Memory B cell (primary cell): ENCODE measurements at regions not wholly inside any gene's neighbourhood (a gene's known extent, or its start where the extent isn't known, plus 50 kb on each side); places are given as distances from the start of the nearest gene placed in this dataset.

Source experiments
- ATAC-seq: fragments of 150-1000 bp; cut with Tn5 transposase; 2 replicates; pipeline ENCODE4 v1.10.0; 2021; ENCODE audit warnings: low read depth, mild to moderate bottlenecking, moderate library complexity
- DNase-seq, 2 donors: peaks; one replicate each; pipeline ENCODE4 v3.0.0; 2022; ENCODE audit warnings: low spot score in 2 of 2
- H3K27ac Mint-ChIP-seq: one replicate; pipeline ENCODE4 v1.8.0; 2022; ENCODE audit warnings: mild to moderate bottlenecking, moderate library complexity, mixed read lengths
- H3K27me3 Mint-ChIP-seq: one replicate; pipeline ENCODE4 v1.8.0; 2022; ENCODE audit warnings: mixed read lengths
- H3K36me3 Mint-ChIP-seq: one replicate; pipeline ENCODE4 v1.8.0; 2022; ENCODE audit warnings: mild to moderate bottlenecking, mixed read lengths
- H3K4me1 Mint-ChIP-seq: one replicate; pipeline ENCODE4 v1.8.0; 2022; ENCODE audit warnings: mixed read lengths
- H3K4me3 Mint-ChIP-seq: one replicate; pipeline ENCODE4 v1.8.0; 2022; ENCODE audit warnings: mild to moderate bottlenecking, moderate library complexity, mixed read lengths
- H3K9me3 Mint-ChIP-seq: one replicate; pipeline ENCODE4 v1.8.0; 2022; ENCODE audit warnings: mixed read lengths

- H3K9me3 Mint-ChIP-seq = no peaks in the 10 kb centered on the region
- ATAC-seq (no peak), DNase-seq (no peak)
- no peak overlapping the region for H3K27ac Mint-ChIP-seq
- no peaks in the 10 kb centered on the region for H3K36me3 Mint-ChIP-seq
- peaks cover 2% of the 10 kb centered on the region for H3K27me3 Mint-ChIP-seq
- no peaks in the 10 kb centered on the region for H3K4me1 Mint-ChIP-seq
- no peak overlapping the region for H3K4me3 Mint-ChIP-seq
Observed at GRCh38 chr2:10992023-10992791, 80.5 kb downstream of the KCNF1 start.

DNA sequence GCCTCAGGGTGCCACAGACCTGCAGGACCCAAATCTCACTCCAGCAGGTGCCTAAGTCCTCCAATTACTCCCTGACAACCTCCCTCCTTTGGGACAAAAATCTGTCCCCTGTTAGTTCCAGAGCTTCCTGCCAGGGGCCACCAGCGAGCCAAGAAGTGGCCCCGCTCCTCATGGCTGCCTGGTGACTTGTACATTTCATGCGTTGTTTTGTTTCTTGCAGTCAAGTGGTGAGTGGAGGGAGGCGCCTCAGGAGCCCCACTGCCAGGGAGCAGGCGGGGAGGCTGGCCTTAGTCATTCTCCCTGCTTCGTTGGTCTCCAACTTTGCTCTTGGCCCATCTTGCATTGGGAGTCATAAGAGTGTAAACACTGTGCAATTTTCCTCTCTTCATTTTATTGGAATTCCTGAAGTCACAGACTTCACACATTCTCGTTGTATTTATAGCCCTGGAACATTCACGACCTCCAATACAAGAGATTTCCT, 81.3 kb downstream of the KCNF1 start:
- no peak overlapping the region for H3K4me3 Mint-ChIP-seq
- no peaks in the 10 kb centered on the region for H3K36me3 Mint-ChIP-seq
- H3K27me3 Mint-ChIP-seq = peaks cover 2% of the 10 kb centered on the region
- H3K27ac Mint-ChIP-seq = no peak overlapping the region
- H3K4me1 Mint-ChIP-seq = no peaks in the 10 kb centered on the region
- H3K9me3 Mint-ChIP-seq = no peaks in the 10 kb centered on the region
- ATAC-seq (no peak), DNase-seq (no peak)

DNA sequence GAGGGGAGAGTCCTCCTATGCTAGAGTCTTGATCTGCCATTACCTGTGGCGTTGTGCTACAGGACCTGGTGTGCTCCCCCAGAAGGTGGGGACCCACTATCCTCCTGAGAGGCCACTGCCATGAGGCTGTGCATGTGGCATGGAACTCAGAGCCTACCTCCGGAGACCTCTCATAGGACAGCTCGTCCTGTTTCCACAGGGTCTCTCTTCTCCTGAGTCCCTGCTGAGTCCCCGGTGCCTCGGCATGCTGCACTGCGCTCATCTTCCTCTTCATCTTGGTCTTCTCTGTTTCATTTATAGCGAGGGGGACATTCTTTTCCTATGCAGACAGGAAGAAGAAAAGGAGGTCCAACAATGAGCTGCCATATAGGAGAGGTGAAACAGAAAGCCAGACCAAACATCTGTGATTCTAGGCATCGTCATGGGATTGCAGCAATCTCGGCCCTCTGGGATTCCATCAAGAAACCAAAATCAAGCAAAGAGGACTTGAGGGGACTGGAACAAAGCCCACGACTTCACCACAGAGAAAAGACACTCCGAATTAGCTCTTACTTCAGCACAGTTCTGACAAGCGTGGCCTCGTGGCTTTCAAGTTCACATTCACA, 83.7 kb downstream of the KCNF1 start:
- Mint-ChIP-seq H3K27ac (no peak overlapping the region), H3K4me1 (no peaks in the 10 kb centered on the region), H3K27me3 (peaks cover 2% of the 10 kb centered on the region), H3K36me3 (no peaks in the 10 kb centered on the region), H3K4me3 (no peak overlapping the region), H3K9me3 (no peaks in the 10 kb centered on the region)
- DNase-seq (no peak), ATAC-seq (no peak)

- Mint-ChIP-seq H3K27me3 (peaks cover 16% of the 10 kb centered on the region), H3K4me1 (no peaks in the 10 kb centered on the region), H3K36me3 (no peaks in the 10 kb centered on the region), H3K9me3 (no peaks in the 10 kb centered on the region), H3K4me3 (no peak overlapping the region), H3K27ac (no peak overlapping the region)
- ATAC-seq = no peak
- no peak for DNase-seq
Observed at GRCh38 chr2:11004199-11004598, 92.5 kb downstream of the KCNF1 start.

GRCh38 chr2:11005032-11005431, 93.3 kb downstream of the KCNF1 start:
- no peaks in the 10 kb centered on the region for H3K4me1 Mint-ChIP-seq
- no peak for ATAC-seq

DNA sequence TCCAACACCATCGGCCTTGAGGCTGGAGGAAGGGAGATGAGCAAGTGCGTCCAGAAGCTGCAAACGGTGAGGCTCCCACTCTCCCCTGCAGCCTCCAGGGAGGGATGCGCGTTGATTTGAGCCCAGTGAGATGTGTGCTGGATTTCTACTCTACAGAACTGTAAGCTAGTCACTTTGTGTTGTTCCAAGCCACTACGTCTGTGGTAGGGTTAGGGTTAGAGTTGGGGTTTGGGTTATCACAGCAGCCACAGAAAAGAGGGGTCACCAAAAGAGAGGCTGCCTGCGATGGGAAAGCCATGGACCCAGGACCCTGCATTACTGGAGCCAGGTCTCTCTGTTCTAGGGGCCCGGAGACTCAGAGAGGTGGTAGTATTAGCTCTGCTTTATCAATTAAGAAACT, 94.5 kb downstream of the KCNF1 start:
- peaks cover 6% of the 10 kb centered on the region for H3K9me3 Mint-ChIP-seq
- ATAC-seq = no peak

More at GRCh38 chr2:11005032-11005431, 93.3 kb downstream of the KCNF1 start:
- H3K36me3 Mint-ChIP-seq = no peaks in the 10 kb centered on the region
- no peak overlapping the region for H3K27ac Mint-ChIP-seq
- no peak overlapping the region for H3K4me3 Mint-ChIP-seq
- DNase-seq = no peak
- peaks cover 16% of the 10 kb centered on the region for H3K27me3 Mint-ChIP-seq
- no peaks in the 10 kb centered on the region for H3K9me3 Mint-ChIP-seq

DNA sequence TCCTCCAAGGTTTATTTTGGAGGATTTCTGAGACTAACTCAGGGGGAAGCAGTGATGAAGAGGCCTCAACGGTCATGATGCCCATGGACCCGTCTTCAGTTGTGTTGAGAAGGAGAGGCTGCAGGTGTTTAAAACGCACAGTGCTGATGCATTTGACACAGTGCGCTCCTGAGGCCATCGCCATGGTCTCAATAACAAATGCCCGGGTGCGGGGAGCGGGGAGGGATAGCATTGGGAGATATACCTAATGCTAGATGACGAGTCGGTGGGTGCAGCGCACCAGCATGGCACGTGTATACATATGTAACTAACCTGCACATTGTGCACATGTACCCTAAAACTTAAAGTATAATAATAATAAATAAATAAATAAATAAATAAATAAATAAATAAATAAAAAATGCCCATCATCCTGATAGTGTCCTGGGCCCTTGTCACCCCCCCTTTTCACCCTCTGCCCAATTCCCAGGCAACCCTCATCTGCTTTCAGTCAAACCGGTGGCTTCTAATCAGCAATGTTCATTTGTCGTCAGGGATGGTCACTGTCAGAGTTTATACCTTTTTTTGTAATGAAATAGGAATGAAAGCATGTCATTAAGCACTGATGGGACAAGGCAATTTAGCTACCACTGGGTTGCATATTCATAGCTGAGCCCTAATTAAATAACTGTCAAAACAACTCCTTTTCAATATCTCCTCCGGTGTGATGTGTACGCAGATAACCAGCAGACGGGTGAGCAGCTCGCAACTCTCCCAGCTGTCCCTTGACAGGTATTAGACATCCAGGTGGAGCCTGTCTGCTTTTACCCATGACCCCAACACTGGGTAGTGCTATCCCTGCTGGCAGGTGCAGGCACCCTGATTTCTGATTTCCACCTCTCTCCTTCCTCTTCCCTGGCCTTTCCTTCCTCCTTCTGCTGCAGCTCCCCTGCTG, 95.9 kb downstream of the KCNF1 start:
- Mint-ChIP-seq H3K27me3 (peaks cover 12% of the 10 kb centered on the region), H3K9me3 (peaks cover 6% of the 10 kb centered on the region), H3K4me1 (no peaks in the 10 kb centered on the region), H3K4me3 (no peak overlapping the region), H3K36me3 (peaks cover 1% of the 10 kb centered on the region), H3K27ac (no peak overlapping the region)
- DNase-seq = no peak
- no peak for ATAC-seq

More for the DNA sequence above, 94.5 kb downstream of the KCNF1 start:
- Mint-ChIP-seq H3K27me3 (peaks cover 18% of the 10 kb centered on the region), H3K36me3 (peaks cover 1% of the 10 kb centered on the region), H3K27ac (no peak overlapping the region), H3K4me1 (no peaks in the 10 kb centered on the region), H3K4me3 (no peak overlapping the region)
- no peak for DNase-seq

DNA sequence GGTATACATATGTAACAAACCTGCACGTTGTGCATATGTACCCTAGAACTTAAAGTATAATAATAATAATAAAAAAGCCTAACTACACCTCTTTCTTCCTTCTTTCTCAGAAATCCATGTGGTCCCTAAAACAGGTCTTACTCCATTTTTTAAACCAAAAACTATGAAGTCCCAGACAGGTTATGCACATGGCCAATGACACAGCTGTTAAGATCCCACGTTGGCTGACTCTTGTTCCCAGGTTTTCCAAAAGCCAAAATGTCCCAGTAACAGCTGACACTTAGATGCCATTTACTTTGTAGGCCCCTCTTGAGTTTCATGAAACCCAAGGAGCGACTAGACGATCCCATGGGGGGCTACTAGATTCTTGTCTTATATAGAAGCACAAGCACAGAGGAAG, 97.0 kb downstream of the KCNF1 start:
- DNase-seq (no peak), ATAC-seq (no peak)
- H3K27me3 Mint-ChIP-seq = peaks cover 14% of the 10 kb centered on the region
- no peaks in the 10 kb centered on the region for H3K4me1 Mint-ChIP-seq
- H3K27ac Mint-ChIP-seq = no peak overlapping the region
- H3K36me3 Mint-ChIP-seq = peaks cover 1% of the 10 kb centered on the region
- H3K4me3 Mint-ChIP-seq = no peak overlapping the region
- H3K9me3 Mint-ChIP-seq = peaks cover 6% of the 10 kb centered on the region

- no peak for DNase-seq
- Mint-ChIP-seq H3K27ac (no peak overlapping the region), H3K4me1 (no peaks in the 10 kb centered on the region), H3K27me3 (peaks cover 15% of the 10 kb centered on the region), H3K36me3 (peaks cover 1% of the 10 kb centered on the region), H3K9me3 (peaks cover 6% of the 10 kb centered on the region), H3K4me3 (no peak overlapping the region)
- ATAC-seq = no peak
Observed at GRCh38 chr2:11009176-11009575, 97.4 kb downstream of the KCNF1 start.

GRCh38 chr2:11009891-11010290, 98.2 kb downstream of the KCNF1 start:
- Mint-ChIP-seq H3K4me3 (no peak overlapping the region), H3K9me3 (peaks cover 6% of the 10 kb centered on the region), H3K36me3 (peaks cover 1% of the 10 kb centered on the region), H3K27ac (no peak overlapping the region), H3K4me1 (no peaks in the 10 kb centered on the region), H3K27me3 (peaks cover 10% of the 10 kb centered on the region)
- ATAC-seq (no peak), DNase-seq (no peak)

GRCh38 chr2:11011359-11011758, 99.6 kb downstream of the KCNF1 start:
- H3K4me3 Mint-ChIP-seq = no peak overlapping the region
- peaks cover 6% of the 10 kb centered on the region for H3K9me3 Mint-ChIP-seq
- H3K27me3 Mint-ChIP-seq = peaks cover 9% of the 10 kb centered on the region
- no peak for DNase-seq
- peaks cover 2% of the 10 kb centered on the region for H3K4me1 Mint-ChIP-seq
- no peak for ATAC-seq
- H3K27ac Mint-ChIP-seq = no peak overlapping the region
- peaks cover 1% of the 10 kb centered on the region for H3K36me3 Mint-ChIP-seq

DNA sequence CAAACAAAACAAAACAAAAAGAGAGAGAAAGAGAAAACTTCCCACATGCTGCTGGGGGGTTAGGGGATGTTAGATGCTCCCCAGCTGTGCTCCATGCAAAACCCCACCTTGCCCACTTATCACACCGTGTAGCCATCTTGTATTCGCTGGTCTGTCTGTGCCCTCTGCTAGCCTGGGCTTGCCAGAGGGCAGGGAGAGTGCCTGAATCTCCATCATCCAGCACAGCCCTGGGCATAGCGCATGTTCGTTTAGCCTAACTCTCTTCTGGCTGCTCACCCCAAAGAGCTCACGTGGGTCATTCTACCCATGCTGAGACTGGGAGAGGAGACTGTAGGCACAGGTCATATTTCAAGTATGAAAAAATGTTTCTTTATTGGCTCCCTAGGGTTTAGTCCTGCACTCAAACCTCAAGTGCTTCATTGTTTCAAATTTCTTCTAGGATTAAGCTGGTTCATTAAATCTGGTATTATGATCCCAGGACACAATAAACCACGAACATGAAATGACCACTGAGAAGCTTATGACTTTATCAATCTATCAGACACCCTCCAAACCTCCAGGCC, 100.5 kb downstream of the KCNF1 start:
- peaks cover 1% of the 10 kb centered on the region for H3K36me3 Mint-ChIP-seq
- DNase-seq (no peak), ATAC-seq (no peak)
- H3K9me3 Mint-ChIP-seq = peaks cover 6% of the 10 kb centered on the region
- H3K4me3 Mint-ChIP-seq = no peak overlapping the region
- no peak overlapping the region for H3K27ac Mint-ChIP-seq
- peaks cover 9% of the 10 kb centered on the region for H3K27me3 Mint-ChIP-seq
- H3K4me1 Mint-ChIP-seq = peaks cover 2% of the 10 kb centered on the region

DNA sequence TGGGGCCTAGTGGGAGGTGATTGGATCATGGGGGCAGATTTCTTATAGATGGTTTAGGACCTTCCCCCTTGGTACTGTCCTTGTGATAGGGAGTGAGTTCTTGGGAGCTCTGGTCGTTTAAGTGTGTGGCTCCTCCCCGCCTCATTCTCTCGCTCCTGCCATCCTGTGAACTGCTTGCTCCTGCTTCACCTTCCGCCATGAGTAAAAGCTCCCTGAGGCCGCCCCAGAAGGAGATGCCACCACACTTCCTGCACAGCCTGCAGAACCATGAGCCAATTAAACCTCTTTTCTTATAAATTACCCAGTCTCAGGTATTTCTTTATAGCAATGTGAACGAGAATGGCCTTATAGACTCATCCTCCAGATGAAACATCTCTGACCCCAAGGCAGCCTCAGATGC, 101.5 kb downstream of the KCNF1 start:
- H3K4me1 Mint-ChIP-seq = peaks cover 4% of the 10 kb centered on the region
- peaks cover 11% of the 10 kb centered on the region for H3K27me3 Mint-ChIP-seq
- no peak for ATAC-seq
- peaks cover 1% of the 10 kb centered on the region for H3K36me3 Mint-ChIP-seq
- peaks cover 6% of the 10 kb centered on the region for H3K9me3 Mint-ChIP-seq
- DNase-seq = no peak
- H3K4me3 Mint-ChIP-seq = no peak overlapping the region
- no peak overlapping the region for H3K27ac Mint-ChIP-seq

DNA sequence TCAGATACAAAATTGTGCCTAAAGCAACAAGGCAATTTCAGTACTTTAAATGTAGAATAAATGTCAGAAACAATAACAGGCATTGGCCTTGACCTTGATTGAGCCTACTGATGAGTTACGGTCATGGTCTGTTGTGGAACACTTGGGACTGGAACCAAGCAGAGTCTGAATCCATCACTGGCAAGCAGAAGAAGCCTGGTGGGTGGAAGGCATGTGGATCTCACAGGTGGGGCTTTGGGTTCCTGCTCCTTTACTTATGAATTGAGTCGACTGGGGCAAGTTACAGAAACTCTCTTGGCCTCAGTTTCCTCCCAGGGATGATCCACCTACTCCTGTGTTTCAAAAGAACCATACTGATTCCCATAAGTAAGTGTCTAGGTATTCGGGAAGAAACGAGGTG, 102.3 kb downstream of the KCNF1 start:
- H3K9me3 Mint-ChIP-seq = peaks cover 6% of the 10 kb centered on the region
- no peak for DNase-seq
- ATAC-seq = no peak
- H3K27ac Mint-ChIP-seq = no peak overlapping the region
- peaks cover 12% of the 10 kb centered on the region for H3K27me3 Mint-ChIP-seq
- peaks cover 1% of the 10 kb centered on the region for H3K36me3 Mint-ChIP-seq
- H3K4me3 Mint-ChIP-seq = no peak overlapping the region
- H3K4me1 Mint-ChIP-seq = peaks cover 4% of the 10 kb centered on the region
